ENCODE measurements at regions not wholly inside any gene's neighbourhood (a gene's known extent, or its start where the extent isn't known, plus 50 kb on each side); places are given as distances from the start of the nearest gene placed in this dataset.

DNA sequence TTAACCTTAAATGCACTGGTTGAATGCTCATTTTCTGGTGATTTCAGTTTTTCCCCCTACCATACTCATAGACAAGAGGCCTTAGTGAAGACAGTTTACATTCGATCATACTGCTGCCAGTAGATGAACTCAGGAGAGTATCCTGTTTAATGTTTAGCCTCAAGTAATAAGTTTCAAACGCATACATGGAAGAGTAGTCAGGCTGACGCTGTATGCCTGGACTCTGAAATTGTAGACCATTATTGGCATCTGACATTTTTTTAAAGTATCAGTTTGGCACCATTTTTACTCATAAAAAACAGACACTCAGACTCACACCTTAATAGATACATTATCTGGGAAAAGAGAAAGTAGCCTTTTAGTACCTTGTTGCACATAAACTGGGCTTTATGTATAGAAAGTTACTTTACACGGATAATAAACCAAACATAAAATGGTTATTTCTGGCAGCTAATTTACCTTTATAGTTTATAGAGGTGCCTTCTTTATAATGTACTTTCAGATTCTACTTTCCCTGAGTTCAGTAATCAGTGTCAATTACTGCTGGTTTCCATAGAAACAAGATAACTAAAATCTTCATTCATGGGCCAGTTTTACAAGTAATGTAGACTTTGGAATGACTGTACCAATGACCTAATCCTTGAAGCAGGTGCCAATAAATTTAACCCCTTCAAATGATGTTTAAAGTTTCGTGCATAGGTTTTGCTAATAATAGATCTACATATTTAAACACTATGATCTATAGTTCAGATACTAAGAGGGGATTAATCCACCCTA lies 183.8 kb upstream of the ITGA1 start:
- no peak for TF ChIP-seq CTCF (IDR thresholded peaks at IDR 0.05)
- TF ChIP-seq POLR2AphosphoS5 (IDR thresholded peaks at IDR 0.05) = no peak
- no peak for TF ChIP-seq POLR2A (IDR thresholded peaks at IDR 0.05)
- TF ChIP-seq EP300 (IDR thresholded peaks at IDR 0.05) = no peak

All from stomach (tissue), 4 donors.